Calu3 (cell line): ENCODE measurements at regions not wholly inside any gene's neighbourhood (a gene's known extent, or its start where the extent isn't known, plus 50 kb on each side); places are given as distances from the start of the nearest gene placed in this dataset.

ENCODE experiments used
- BruUV-seq: library from RNA; stranded (reverse); fragments of 400-500 nt; replicated peaks from 2 replicates; lab custom pipeline; 2021; lab: Mats Ljungman, UMichigan
- CTCF ChIA-PET: fragments of 300-600 bp; sonication (Branson Sonifier 250); formaldehyde crosslinking; loops from one replicate; lab custom pipeline; 2022; ENCODE audit warnings: antibody characterized with exemption; lab: Charles Lee
- DNase-seq: peaks from one replicate; pipeline ENCODE4 v3.0.0; 2022
- H3K27ac Mint-ChIP-seq: one replicate; pipeline ENCODE4 v1.8.0; 2022; ENCODE audit warnings: mixed read lengths; ENCODE audit not compliant: unreplicated experiment
- H3K27me3 Mint-ChIP-seq: one replicate; pipeline ENCODE4 v1.8.0; 2022; ENCODE audit warnings: mixed read lengths; ENCODE audit not compliant: unreplicated experiment
- H3K36me3 Mint-ChIP-seq: one replicate; pipeline ENCODE4 v1.8.0; 2022; ENCODE audit warnings: mild to moderate bottlenecking, moderate library complexity, mixed read lengths; ENCODE audit not compliant: insufficient read depth, unreplicated experiment
- H3K4me1 Mint-ChIP-seq: one replicate; pipeline ENCODE4 v1.8.0; 2022; ENCODE audit warnings: mild to moderate bottlenecking, low read depth, mixed read lengths; ENCODE audit not compliant: unreplicated experiment
- H3K4me3 Mint-ChIP-seq: one replicate; pipeline ENCODE4 v1.8.0; 2022; ENCODE audit warnings: mild to moderate bottlenecking, low read depth, moderate library complexity, mixed read lengths; ENCODE audit not compliant: unreplicated experiment
- H3K9me3 Mint-ChIP-seq: one replicate; pipeline ENCODE4 v1.8.0; 2022; ENCODE audit warnings: low read depth, mixed read lengths; ENCODE audit not compliant: unreplicated experiment
- intact Hi-C: fragments of 100-400 bp; cut with micrococcal nuclease; formaldehyde crosslinking; loops from one replicate; pipeline ENCODE4 v1.10.0; 2022; ENCODE audit not compliant: unreplicated experiment
- TF ChIP-seq, protein P1 (sequence below): fragments of 200-600 bp; IDR thresholded peaks from one replicate; pipeline ENCODE4 v1.8.0; 2022; ENCODE audit warnings: antibody characterized with exemption; ENCODE audit not compliant: unreplicated experiment

DNA sequence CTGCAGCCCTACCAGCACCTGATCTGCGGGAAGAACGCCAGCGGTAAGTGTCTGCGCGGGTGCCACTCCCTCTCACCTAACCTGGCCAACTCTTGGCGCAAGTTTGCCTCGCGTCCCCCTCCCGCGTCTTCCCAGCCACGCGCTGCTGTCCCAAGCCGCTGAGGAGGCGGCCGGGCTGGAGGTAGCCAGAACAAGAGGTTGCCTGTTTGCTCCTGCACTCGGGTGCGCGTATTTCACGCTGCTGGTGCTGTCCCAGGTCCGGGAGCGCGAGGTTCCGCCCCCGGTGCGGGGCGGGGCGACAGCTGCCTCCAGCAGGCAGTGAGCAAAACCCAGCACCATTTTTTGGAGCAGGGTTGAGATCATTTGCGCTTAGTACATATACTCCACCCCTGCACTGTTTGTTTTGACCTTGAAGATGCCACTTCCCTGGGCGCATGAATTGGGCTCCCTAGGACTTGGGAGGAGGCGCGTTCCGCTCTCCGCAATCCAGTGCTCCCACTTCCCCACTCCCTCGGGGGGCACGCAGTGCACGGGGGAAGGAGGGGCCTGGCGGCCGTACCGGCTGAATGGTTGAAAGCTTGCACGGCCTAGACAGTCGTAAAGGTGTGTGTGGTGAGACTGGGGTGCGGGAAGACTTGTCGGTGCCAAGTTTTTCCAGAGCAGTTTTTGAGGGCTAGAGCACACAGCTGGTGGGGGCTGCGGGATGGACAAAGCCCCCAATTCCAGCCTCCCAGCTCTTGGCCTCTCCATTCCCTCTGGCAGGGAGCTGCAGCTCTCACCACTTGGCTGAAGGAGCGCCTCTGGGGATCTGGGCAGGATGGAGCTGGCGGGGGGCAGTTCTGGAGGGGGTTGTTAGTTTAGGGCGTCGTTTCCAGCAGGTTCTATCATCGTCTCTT, 226.9 kb upstream of the CRY1 start:
- TF ChIP-seq, protein P1, sequence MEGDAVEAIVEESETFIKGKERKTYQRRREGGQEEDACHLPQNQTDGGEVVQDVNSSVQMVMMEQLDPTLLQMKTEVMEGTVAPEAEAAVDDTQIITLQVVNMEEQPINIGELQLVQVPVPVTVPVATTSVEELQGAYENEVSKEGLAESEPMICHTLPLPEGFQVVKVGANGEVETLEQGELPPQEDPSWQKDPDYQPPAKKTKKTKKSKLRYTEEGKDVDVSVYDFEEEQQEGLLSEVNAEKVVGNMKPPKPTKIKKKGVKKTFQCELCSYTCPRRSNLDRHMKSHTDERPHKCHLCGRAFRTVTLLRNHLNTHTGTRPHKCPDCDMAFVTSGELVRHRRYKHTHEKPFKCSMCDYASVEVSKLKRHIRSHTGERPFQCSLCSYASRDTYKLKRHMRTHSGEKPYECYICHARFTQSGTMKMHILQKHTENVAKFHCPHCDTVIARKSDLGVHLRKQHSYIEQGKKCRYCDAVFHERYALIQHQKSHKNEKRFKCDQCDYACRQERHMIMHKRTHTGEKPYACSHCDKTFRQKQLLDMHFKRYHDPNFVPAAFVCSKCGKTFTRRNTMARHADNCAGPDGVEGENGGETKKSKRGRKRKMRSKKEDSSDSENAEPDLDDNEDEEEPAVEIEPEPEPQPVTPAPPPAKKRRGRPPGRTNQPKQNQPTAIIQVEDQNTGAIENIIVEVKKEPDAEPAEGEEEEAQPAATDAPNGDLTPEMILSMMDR = no peak
- Mint-ChIP-seq H3K4me3 (peak overlapping the region; percentile 91), H3K4me1 (peaks cover 23% of the 10 kb centered on the region), H3K27ac (no peak overlapping the region), H3K9me3 (no peaks in the 10 kb centered on the region), H3K36me3 (peaks cover 19% of the 10 kb centered on the region), H3K27me3 (peaks cover 64% of the 10 kb centered on the region)
- DNase-seq = peak; percentile 43
- BruUV-seq = no TSS peak
- CTCF ChIA-PET = interaction anchor here (0.6 to 1.3 kb wide), 5 partner anchors 82 to 1195 kb away, joined by 3 to 4 read pairs (median 3); no protein-coding TSS in a partner anchor
- intact Hi-C loops = no loop called here

DNA sequence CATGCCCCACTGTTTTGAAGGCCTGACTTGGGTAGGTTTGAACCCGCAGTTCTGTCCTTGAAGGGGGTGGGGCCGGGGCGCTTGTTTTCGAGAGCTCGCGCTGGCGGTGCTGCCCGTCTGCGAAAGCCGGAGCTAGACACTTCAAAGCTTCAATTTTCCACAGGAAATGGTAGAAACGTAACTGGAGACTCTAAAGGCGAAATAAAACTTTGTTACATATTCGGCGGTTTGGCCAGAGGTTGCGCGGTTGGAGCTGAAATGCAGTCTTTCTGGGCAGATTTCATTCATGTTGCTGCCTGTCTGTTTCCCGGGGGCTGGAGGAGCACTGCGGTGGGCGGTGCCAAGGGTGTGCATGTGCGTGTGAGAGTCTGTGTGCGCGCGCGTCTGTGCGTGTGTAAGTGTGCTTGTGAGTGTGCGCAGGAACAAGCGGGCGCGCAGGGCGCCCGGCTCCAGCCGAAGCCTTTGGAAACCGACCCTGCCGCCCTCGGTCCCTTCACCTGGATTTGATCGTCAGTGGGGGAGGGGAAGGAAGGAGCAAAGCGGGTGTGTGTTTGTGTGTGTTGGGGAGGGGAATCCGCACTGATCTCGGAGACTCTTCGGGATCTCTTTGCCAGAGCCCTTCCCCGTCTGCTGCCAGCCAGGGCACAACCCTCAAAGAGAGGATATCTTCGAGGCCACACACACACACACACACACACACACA, 227.7 kb upstream of the CRY1 start:
- Mint-ChIP-seq H3K4me3 (peak overlapping the region; percentile 91), H3K9me3 (no peaks in the 10 kb centered on the region), H3K36me3 (peaks cover 19% of the 10 kb centered on the region), H3K4me1 (peaks cover 23% of the 10 kb centered on the region), H3K27ac (no peak overlapping the region), H3K27me3 (peaks cover 56% of the 10 kb centered on the region)
- BruUV-seq = no TSS peak
- TF ChIP-seq, protein P1 = no peak
- DNase-seq = no peak
- intact Hi-C loops = no loop called here
- CTCF ChIA-PET = interaction anchor here (0.6 to 1.2 kb wide), 4 partner anchors 70 to 135 kb away, joined by 3 to 4 read pairs (median 3); no protein-coding TSS in a partner anchor

DNA sequence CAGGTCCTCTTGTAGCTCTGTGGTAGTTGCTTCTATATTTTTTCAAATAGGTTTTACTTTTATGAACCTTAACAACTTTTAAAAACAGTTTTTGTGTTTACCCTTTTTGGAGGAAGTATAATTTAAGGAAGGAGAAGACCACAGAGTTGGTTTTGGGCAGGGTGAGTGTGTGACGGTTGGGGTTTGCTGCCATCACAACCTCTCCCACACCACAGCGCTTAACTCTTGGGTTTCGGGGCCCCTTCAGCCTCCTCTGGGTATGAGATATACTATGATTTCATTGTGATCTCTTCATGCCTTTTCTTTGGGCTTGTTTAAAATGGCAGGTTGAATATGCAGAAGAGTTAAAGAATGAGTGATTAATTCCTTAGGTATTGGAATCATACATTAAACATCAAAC, 228.7 kb upstream of the CRY1 start:
- H3K4me3 Mint-ChIP-seq = peak overlapping the region; percentile 91
- no peaks in the 10 kb centered on the region for H3K9me3 Mint-ChIP-seq
- peaks cover 19% of the 10 kb centered on the region for H3K36me3 Mint-ChIP-seq
- no peak overlapping the region for H3K27ac Mint-ChIP-seq
- no peak for DNase-seq
- peaks cover 23% of the 10 kb centered on the region for H3K4me1 Mint-ChIP-seq
- BruUV-seq = no TSS peak
- intact Hi-C loops = no loop called here
- TF ChIP-seq, protein P1 = no peak
- peaks cover 49% of the 10 kb centered on the region for H3K27me3 Mint-ChIP-seq
- CTCF ChIA-PET = interaction anchor here (0.6 kb wide), 1 partner anchor 69 kb away, joined by 3 read pairs; no protein-coding TSS in a partner anchor

DNA sequence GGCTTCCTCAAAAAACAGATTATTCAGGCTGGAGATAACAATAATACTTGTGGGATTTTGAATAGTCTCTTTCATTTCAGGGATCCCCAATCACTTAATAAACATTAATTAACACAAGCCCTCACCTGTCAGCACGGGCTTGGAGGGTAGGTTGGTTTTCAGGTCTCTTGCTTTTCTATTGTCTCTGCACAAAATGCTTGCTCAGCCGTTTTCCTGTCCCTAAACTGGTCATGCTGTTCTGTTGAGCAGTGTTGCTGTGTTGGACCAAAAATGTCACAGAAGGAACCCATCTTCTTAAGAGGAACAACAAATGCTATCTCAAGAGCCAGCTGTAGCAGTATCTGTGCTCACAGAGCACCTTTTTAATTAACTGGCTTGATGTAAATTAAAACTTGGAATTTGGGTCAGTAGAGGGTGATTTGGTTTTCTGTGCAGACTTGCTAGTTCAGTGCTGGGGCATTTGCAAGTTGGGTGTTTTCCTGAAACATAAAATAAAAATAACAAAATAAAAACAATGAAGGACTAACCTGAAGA, 231.8 kb upstream of the CRY1 start:
- peaks cover 51% of the 10 kb centered on the region for H3K27me3 Mint-ChIP-seq

More for the DNA sequence above, 231.8 kb upstream of the CRY1 start:
- Mint-ChIP-seq H3K9me3 (no peaks in the 10 kb centered on the region), H3K4me1 (peaks cover 29% of the 10 kb centered on the region), H3K4me3 (no peak overlapping the region), H3K36me3 (peaks cover 1% of the 10 kb centered on the region), H3K27ac (no peak overlapping the region)
- TF ChIP-seq, protein P1 = no peak
- CTCF ChIA-PET = no interaction called here
- intact Hi-C loops = no loop called here
- BruUV-seq = no TSS peak
- no peak for DNase-seq
